ENCODE measurements at regions not wholly inside any gene's neighbourhood (a gene's known extent, or its start where the extent isn't known, plus 50 kb on each side); places are given as distances from the start of the nearest gene placed in this dataset.

GRCh38 chr6:98670045-98670746, 164.2 kb upstream of the POU3F2 start:
- Histone ChIP-seq H3K27me3 (no peaks in the 10 kb centered on the region), H3K36me3 (no peaks in the 10 kb centered on the region), H3K4me3 (no peak overlapping the region), H3K27ac (no peak overlapping the region), H3K4me1 (no peaks in the 10 kb centered on the region), H3K9me3 (no peaks in the 10 kb centered on the region)
- ATAC-seq, result no peak
- TF ChIP-seq POLR2AphosphoS5 (IDR thresholded peaks at IDR 0.05), result no peak
- TF ChIP-seq CTCF (IDR thresholded peaks at IDR 0.05), result no peak
- no peak for TF ChIP-seq POLR2A (IDR thresholded peaks at IDR 0.05)
- no peak for TF ChIP-seq EP300 (IDR thresholded peaks at IDR 0.05)
- 74 to 76% methylated on average over 3 of the region's 3 CpGs for WGBS, 2 donors (ENCODE audit: low coverage in 1 of 2)

DNA sequence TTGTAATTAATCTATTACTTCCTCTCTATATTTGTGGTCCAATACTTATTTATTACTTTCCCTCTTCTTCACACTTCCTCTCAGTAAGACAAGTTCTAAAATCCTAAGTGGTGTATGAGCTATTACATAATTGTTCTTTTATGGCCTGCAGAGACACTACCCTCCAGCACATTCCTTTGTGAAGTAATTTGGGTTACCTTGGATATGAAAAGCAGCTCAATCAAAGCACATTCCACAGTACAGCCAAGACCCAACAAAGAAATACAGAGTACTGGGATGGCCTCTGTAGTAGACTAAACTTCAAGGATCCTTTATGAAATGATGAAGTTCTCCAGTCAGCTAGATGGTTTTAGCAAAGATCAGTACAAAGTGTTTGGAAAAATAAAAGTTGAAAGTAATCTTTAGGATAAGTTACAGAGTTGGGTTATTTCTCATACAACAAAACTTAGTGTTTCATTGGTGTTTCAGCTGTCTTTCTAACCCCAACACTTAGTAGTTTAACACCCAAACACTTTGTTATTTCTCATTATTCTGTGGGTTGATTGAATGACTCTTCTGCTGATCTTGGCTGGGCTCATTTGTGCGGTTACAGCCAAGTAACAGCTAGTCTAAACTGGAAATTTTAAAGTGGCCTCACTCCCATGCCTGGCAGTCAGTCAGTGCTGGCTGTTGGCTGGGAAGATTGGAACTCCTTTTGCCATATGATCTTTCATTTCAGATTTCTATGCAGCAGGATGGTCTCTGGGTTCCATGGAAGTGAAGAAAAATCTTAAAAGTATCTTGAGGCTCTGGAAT, 161.5 kb upstream of the POU3F2 start:
- no peak for ATAC-seq
- H3K4me3 ChIP-seq, result no peak overlapping the region
- H3K36me3 ChIP-seq, result no peaks in the 10 kb centered on the region
- no peaks in the 10 kb centered on the region for H3K4me1 ChIP-seq
- TF ChIP-seq CTCF (IDR thresholded peaks at IDR 0.05), result no peak
- TF ChIP-seq EP300 (IDR thresholded peaks at IDR 0.05), result no peak
- no peak for TF ChIP-seq POLR2AphosphoS5 (IDR thresholded peaks at IDR 0.05)
- no peak for TF ChIP-seq POLR2A (IDR thresholded peaks at IDR 0.05)
- H3K27me3 ChIP-seq, result no peaks in the 10 kb centered on the region
- 67 to 70% methylated on average over 1 of the region's 1 CpG for WGBS, 2 donors (ENCODE audit: low coverage in 1 of 2)
- H3K27ac ChIP-seq, result no peak overlapping the region
- H3K9me3 ChIP-seq, result no peaks in the 10 kb centered on the region

GRCh38 chr6:98678481-98678880, 155.9 kb upstream of the POU3F2 start:
- ATAC-seq, result no peak
- H3K27me3 ChIP-seq, result no peaks in the 10 kb centered on the region
- no peak overlapping the region for H3K27ac ChIP-seq
- no peak for TF ChIP-seq POLR2A (IDR thresholded peaks at IDR 0.05)
- TF ChIP-seq EP300 (IDR thresholded peaks at IDR 0.05), result no peak
- no peak for TF ChIP-seq CTCF (IDR thresholded peaks at IDR 0.05)
- no peak for TF ChIP-seq POLR2AphosphoS5 (IDR thresholded peaks at IDR 0.05)
- H3K4me3 ChIP-seq, result no peak overlapping the region
- WGBS, 2 donors (ENCODE audit: low coverage in 1 of 2), result 21 to 60% methylated on average over 1 to 2 of the region's 2 CpGs
- no peaks in the 10 kb centered on the region for H3K4me1 ChIP-seq
- H3K9me3 ChIP-seq, result no peaks in the 10 kb centered on the region
- H3K36me3 ChIP-seq, result no peaks in the 10 kb centered on the region

GRCh38 chr6:98686008-98686601, 148.3 kb upstream of the POU3F2 start:
- TF ChIP-seq POLR2A (IDR thresholded peaks at IDR 0.05) (no peak), POLR2AphosphoS5 (IDR thresholded peaks at IDR 0.05) (no peak)
- Histone ChIP-seq H3K4me3 (no peak overlapping the region), H3K9me3 (no peaks in the 10 kb centered on the region), H3K27me3 (no peaks in the 10 kb centered on the region), H3K36me3 (no peaks in the 10 kb centered on the region), H3K27ac (no peak overlapping the region), H3K4me1 (no peaks in the 10 kb centered on the region)
- no peak for ATAC-seq
- 75 to 91% methylated on average over 1 of the region's 1 CpG for WGBS, 2 donors (ENCODE audit: low coverage in 1 of 2)

DNA sequence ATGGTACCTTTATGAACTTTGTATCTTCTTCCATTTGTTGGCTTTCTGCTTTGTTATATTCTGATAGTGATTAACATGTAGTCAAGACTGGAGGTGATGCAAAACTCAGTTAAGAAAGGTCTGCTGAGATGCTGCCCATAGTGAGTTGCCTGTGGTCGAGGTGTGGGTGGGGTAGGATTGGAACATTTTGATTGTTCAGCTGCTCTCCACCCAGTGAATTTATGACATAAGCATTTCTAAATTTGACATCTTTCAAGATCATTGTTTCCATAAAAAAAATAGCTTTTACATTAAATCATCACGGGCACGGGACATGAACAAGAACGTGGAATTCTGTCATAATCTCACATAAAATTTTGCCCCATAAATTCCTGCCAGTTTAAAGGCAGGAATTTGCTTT, 146.6 kb upstream of the POU3F2 start:
- WGBS, 2 donors (ENCODE audit: low coverage in 1 of 2), result 69 to 81% methylated on average over 4 of the region's 4 CpGs
- no peak for TF ChIP-seq EP300 (IDR thresholded peaks at IDR 0.05)
- no peak for TF ChIP-seq POLR2A (IDR thresholded peaks at IDR 0.05)
- no peak for TF ChIP-seq CTCF (IDR thresholded peaks at IDR 0.05)
- no peak for TF ChIP-seq POLR2AphosphoS5 (IDR thresholded peaks at IDR 0.05)
- Histone ChIP-seq H3K27ac (no peak overlapping the region), H3K4me1 (no peaks in the 10 kb centered on the region), H3K4me3 (no peak overlapping the region), H3K36me3 (no peaks in the 10 kb centered on the region), H3K9me3 (no peaks in the 10 kb centered on the region), H3K27me3 (peaks cover 2% of the 10 kb centered on the region)
- no peak for ATAC-seq

Data from gastroesophageal sphincter (tissue), 4 donors.